Upper lobe of right lung (tissue), 1 donor: ENCODE measurements at regions not wholly inside any gene's neighbourhood (a gene's known extent, or its start where the extent isn't known, plus 50 kb on each side); places are given as distances from the start of the nearest gene placed in this dataset.
"Not testable (repeated sequence)": the region's sequence is repeated elsewhere in the genome, so short reads cannot be mapped to it uniquely, and the experiment has no call there.

ENCODE experiments used
- ATAC-seq: fragments of 200-7000 bp; cut with Tn5 transposase; one replicate; pipeline ENCODE4 v1.9.1; 2020; ENCODE audit warnings: mild to moderate bottlenecking, moderate library complexity
- DNase-seq: peaks from one replicate; pipeline ENCODE4 v3.0.0-alpha.2; 2020
- H3K27ac ChIP-seq: fragments of 200-600 bp; one replicate; pipeline ENCODE4 v1.8.0; 2022
- H3K27me3 ChIP-seq: fragments of 200-600 bp; one replicate; pipeline ENCODE4 v1.8.0; 2022; ENCODE audit warnings: mild to moderate bottlenecking
- H3K36me3 ChIP-seq: fragments of 200-600 bp; one replicate; pipeline ENCODE4 v1.8.0; 2022
- H3K4me1 ChIP-seq: fragments of 200-600 bp; one replicate; pipeline ENCODE4 v1.8.0; 2022
- H3K4me3 ChIP-seq: fragments of 200-600 bp; one replicate; pipeline ENCODE4 v1.8.0; 2022; ENCODE audit warnings: mild to moderate bottlenecking
- H3K9me3 ChIP-seq: fragments of 200-600 bp; one replicate; pipeline ENCODE4 v1.8.0; 2022
- intact Hi-C: fragments of 100-400 bp; cut with DNase I; formaldehyde crosslinking; loops from one replicate; pipeline ENCODE4 v1.11.0; 2022
- TF ChIP-seq, protein P1 (sequence below): fragments of 200-600 bp; IDR thresholded peaks from one replicate; pipeline ENCODE4 v1.8.0; 2022; ENCODE audit warnings: antibody characterized with exemption
- donor health status: DM: no; HTN: yes; CAD: no; lungs with severe emphysema.

DNA sequence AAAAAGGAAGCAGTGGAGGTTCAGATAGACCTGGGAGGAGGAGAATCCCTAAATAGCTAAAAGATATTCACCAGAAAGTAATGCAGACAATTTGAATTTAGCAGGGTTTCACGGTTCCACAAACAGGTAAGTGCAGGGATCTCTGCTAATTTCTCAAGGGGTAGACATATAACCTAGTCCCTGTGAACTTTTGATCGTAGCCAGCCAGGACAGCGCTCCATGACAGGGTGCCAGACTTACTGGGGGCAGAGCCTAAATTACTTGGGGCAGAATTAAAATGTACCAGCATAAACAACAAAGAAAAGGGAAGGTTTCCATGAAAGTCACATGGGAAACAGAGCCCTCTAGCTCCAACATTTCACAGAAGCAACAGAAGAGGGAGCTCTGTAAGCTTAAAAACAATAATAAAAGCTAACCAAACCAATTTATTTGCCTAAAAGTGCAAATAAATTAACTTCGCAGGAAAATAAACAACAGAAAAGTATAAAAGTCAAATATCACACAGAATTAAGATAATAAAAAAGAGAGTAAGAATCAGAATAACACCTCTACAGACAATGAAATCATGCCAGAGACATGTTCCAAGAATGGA, 198.3 kb downstream of the DUSP10 start:
- no peak overlapping the region for H3K27ac ChIP-seq
- intact Hi-C loops = no loop called here
- H3K4me3 ChIP-seq = no peak overlapping the region
- no peaks in the 10 kb centered on the region for H3K4me1 ChIP-seq
- TF ChIP-seq, protein P1, sequence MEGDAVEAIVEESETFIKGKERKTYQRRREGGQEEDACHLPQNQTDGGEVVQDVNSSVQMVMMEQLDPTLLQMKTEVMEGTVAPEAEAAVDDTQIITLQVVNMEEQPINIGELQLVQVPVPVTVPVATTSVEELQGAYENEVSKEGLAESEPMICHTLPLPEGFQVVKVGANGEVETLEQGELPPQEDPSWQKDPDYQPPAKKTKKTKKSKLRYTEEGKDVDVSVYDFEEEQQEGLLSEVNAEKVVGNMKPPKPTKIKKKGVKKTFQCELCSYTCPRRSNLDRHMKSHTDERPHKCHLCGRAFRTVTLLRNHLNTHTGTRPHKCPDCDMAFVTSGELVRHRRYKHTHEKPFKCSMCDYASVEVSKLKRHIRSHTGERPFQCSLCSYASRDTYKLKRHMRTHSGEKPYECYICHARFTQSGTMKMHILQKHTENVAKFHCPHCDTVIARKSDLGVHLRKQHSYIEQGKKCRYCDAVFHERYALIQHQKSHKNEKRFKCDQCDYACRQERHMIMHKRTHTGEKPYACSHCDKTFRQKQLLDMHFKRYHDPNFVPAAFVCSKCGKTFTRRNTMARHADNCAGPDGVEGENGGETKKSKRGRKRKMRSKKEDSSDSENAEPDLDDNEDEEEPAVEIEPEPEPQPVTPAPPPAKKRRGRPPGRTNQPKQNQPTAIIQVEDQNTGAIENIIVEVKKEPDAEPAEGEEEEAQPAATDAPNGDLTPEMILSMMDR = peak; percentile 48
- ATAC-seq (peak; percentile 47), DNase-seq (no peak)
- no peaks in the 10 kb centered on the region for H3K27me3 ChIP-seq
- H3K36me3 ChIP-seq = no peaks in the 10 kb centered on the region
- no peaks in the 10 kb centered on the region for H3K9me3 ChIP-seq

DNA sequence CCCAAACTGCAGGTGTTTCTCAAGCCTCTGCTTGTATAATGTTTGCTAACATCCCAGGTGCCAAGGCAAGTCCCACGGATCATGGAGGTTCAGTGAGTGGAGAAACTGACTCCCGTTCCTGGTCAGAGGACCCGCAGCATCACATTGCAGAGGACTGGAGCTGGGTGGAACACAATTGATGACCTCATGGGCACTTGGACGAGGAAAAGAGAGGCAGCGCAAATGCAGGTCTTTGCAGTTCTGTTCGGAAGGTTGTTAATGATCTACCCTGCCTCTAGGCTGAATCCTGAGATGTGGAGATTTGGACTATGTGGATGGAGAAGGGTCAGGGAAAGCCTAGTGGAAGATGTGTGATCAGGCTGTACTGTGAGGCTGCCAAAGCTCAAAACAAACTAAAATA, 192.9 kb downstream of the DUSP10 start:
- no peak for ATAC-seq
- intact Hi-C loops = no loop called here
- H3K27ac ChIP-seq = no peak overlapping the region

DNA sequence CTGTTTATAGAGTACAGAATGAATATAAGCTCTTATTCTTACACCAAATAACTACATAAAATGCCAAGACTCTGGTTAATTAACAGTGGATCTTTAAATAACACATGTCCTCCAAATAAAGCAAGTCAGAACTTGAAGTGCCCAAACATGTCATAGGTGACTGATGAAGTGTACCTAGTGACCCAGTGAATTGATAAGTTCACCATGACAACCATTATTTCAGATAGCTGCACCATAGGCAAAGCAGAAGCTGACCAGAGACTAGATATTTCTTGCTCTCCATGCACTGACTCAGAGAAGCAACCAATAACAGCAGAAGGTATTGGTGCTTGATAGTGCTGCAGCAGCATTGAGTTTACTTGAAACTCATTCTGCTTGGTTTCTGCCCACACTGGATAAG, 192.1 kb downstream of the DUSP10 start:
- DNase-seq = no peak
- Histone ChIP-seq H3K27me3 (no peaks in the 10 kb centered on the region), H3K9me3 (no peaks in the 10 kb centered on the region), H3K27ac (no peak overlapping the region), H3K36me3 (no peaks in the 10 kb centered on the region), H3K4me1 (no peaks in the 10 kb centered on the region), H3K4me3 (no peak overlapping the region)
- TF ChIP-seq, protein P1 = no peak
- no peak for ATAC-seq
- intact Hi-C loops = no loop called here

More for the DNA sequence above, 192.9 kb downstream of the DUSP10 start:
- Histone ChIP-seq H3K9me3 (no peaks in the 10 kb centered on the region), H3K4me1 (no peaks in the 10 kb centered on the region), H3K36me3 (no peaks in the 10 kb centered on the region), H3K4me3 (no peak overlapping the region), H3K27me3 (no peaks in the 10 kb centered on the region)
- TF ChIP-seq, protein P1 = no peak
- DNase-seq = no peak

DNA sequence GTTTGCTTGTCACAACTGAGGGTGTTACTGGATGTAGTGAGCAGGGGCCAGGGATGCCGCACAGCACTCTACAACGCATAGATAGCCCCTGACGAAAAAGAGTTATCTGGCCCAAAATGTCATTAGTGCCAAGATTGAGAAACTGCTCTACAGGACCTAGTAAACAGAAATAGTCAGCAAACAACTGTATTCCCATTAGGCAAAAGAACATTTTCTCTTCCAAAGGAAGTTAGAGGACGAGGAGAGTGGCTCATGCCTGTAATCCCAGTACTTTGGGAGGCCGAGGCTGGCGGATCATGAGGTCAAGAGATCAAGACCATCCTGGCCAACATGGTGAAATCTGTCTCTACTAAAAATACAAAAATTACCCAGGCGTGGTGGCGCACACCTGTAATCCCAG, 189.1 kb downstream of the DUSP10 start:
- H3K27ac ChIP-seq, H3K36me3 ChIP-seq, DNase-seq, ATAC-seq, H3K4me1 ChIP-seq, intact Hi-C loops, H3K4me3 ChIP-seq, H3K9me3 ChIP-seq, H3K27me3 ChIP-seq: not testable (repeated sequence)

DNA sequence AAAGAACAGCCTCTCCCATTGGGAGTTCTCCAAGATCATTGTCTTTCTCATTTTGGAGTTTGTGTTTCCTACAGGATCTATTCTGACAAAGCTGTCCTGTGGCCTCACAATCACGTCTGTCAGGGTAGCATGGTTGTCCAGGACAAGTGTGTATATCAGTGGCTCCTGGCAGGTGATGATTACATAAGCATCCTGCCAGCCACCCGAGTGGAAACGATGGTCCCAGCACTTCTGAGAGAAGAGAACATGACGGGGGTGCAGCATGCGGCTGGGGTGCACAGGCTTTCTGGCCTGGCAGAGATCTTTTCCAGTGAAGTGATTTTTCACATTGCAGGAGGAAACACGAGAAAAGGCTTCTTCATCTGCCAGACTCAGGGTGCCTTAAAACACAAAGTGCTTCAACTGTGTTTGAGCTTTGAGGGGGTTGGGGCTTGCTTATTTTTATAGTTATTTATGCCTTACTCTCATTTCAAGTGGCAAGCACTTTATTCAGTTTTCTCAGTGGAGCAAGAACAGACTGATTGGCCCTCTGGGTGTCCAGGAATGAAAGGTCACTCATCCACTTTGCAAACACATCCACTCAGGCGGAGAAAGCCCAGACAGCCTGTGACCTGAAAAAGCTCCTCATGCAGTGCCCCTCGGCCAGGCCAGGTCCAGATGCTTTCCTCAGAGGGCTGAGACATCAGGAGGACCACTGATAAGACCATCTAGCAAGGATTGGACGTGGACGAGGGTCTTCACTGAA, 186.0 kb downstream of the DUSP10 start:
- no peaks in the 10 kb centered on the region for H3K4me1 ChIP-seq
- DNase-seq (no peak), ATAC-seq (no peak)
- intact Hi-C loops = no loop called here
- H3K4me3 ChIP-seq = no peak overlapping the region
- H3K27me3 ChIP-seq = no peaks in the 10 kb centered on the region
- TF ChIP-seq, protein P1 = no peak
- no peaks in the 10 kb centered on the region for H3K9me3 ChIP-seq
- no peaks in the 10 kb centered on the region for H3K36me3 ChIP-seq
- no peak overlapping the region for H3K27ac ChIP-seq

DNA sequence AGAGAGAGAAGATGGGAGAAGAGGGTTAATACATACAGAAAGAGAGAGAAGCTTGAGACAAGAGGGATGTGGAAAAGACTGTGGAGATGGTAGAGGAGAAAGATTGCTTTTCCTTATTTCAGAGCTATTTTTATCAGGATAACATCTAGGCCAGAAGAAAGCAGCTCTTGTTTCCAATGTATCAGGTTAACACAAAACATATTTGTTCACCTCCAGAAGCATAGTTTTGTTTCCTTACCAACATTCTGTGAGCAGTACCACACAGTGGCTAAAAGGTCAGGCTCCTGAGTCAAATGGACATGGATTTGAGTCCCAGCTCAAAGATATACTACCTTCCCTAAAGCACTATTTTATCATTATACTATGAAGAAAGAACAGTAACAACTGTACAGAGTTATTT, 185.5 kb downstream of the DUSP10 start:
- no peak overlapping the region for H3K4me3 ChIP-seq
- no peaks in the 10 kb centered on the region for H3K36me3 ChIP-seq
- ATAC-seq (no peak), DNase-seq (no peak)
- no peak overlapping the region for H3K27ac ChIP-seq
- intact Hi-C loops = no loop called here
- H3K9me3 ChIP-seq = no peaks in the 10 kb centered on the region
- H3K4me1 ChIP-seq = no peaks in the 10 kb centered on the region
- TF ChIP-seq, protein P1 = no peak
- H3K27me3 ChIP-seq = no peaks in the 10 kb centered on the region
